HG03280 (cell line): ENCODE measurements at regions not wholly inside any gene's neighbourhood (a gene's known extent, or its start where the extent isn't known, plus 50 kb on each side); places are given as distances from the start of the nearest gene placed in this dataset.

ENCODE experiments used
- ATAC-seq: cut with Tn5 transposase; IDR thresholded peaks from one replicate; pipeline ENCODE4 v1.9.1; 2021; ENCODE audit warnings: mild to moderate bottlenecking, moderate library complexity; ENCODE audit not compliant: unreplicated experiment

DNA sequence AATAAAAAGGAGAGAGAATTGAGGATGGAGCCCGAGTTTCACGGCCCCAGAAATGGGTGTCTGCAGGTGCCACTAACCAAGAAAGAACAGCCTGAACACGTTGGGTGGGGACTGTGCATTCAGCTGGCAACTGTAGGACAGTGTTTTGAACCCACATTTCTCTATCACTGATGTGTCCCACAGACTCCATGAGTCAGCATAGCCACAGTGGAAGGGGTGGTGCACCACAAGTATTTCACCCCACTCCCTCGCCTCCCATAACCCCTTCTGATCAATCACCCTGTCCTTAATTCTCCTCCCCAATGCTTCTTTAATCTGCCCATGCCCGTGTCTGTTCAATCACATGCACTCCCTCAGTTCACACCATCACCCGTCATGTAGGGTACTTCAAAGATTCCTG lies 291.5 kb downstream of the ZNF516 start:
- no peak for ATAC-seq

DNA sequence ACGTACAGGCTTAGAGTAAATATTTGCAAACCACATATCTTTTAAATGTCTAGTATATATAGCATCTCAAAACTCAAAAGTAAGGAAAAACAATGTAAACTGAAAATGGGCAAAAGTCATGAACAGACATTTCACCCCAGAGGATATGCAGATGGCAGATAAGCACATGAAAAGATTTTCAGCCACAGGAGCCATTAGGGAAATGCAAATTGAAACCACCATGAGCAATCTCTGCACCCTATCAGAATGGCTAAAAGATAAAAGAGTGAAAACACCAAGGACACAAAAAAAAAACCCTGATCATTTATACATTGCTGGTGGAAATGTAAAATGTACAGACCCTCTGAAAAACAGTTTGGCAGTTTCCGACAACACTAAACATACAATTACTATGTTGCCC lies 292.7 kb downstream of the ZNF516 start:
- no peak for ATAC-seq

- no peak for ATAC-seq
Measured at GRCh38 chr18:76195601-76196000, 299.4 kb downstream of the ZNF516 start.

DNA sequence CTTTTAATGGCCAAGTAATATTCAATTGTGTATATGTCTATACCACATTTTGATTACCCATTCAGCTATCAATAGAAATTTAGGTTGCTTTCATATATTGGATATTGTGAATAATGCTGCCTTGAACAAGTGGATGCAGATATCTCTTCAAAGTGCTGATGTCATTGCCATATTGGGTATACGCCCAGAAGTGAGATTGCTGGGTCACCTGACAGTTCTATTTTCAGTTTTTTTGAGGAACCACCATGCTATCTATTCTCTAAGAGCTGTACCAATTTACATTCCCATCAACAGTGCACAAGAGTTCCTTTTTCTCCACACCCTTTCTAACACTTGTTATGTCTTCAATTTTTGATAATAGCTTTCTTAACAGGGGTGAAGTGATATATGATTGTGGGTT lies 306.9 kb downstream of the ZNF516 start:
- ATAC-seq = no peak

DNA sequence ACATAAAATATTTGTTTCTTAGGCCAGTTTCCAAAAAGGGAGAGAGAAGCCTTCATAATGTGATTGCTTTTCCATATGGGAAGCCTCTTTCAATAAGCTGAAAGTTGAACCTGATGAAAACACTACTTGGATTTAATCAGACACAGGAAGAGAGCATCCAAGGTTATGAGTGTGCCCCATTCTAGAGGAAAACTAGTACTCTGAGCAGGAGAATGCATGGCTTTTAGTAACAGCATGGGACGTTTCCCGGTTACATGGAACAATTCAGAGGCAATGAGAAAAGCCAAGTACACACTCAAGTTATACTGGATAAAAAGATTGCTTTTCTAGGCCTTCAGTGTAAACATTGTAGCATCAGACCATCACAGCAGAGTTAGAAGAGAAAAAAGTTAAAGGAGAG lies 315.8 kb downstream of the ZNF516 start:
- no peak for ATAC-seq

DNA sequence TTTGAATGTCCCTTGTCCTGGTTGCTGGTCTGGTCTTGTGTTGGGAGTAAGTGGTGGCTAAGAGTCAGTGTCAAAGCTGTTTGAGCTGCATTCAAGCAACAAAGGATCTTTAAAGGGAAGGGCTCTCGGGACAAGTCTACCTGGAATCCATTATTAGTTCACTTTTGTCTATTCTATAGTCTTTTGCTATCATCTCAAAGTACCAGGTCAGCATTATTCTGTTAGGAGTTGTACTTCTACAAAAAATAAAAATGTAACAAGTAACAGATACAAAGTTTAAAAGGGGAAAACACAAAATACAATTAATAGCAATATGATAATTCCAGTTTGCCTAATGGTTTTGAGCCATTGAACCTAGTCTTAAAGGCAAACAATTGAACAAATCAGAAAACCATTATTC lies 317.9 kb downstream of the ZNF516 start:
- ATAC-seq = no peak

DNA sequence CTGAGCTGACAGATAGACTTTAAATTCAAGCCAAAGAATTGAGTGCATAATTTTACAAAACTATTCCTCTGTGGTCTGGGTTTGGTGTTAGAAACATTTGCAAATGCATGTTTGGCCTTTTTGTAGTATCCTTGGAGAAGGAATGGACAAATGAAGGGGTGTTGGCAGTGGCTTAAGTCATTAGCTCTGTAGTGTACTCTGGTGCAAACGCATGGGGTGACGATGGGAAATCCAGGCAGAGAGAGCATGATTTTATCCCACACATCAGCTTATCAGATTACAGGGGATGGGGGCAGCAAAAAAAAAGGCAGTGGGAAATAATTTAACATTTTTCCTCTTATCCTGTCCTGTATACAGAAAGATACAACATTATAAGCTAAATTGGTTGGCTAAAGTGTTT lies 320.6 kb downstream of the ZNF516 start:
- ATAC-seq = no peak

GRCh38 chr18:76169733-76170132 lies 325.3 kb downstream of the ZNF516 start:
- ATAC-seq = no peak

DNA sequence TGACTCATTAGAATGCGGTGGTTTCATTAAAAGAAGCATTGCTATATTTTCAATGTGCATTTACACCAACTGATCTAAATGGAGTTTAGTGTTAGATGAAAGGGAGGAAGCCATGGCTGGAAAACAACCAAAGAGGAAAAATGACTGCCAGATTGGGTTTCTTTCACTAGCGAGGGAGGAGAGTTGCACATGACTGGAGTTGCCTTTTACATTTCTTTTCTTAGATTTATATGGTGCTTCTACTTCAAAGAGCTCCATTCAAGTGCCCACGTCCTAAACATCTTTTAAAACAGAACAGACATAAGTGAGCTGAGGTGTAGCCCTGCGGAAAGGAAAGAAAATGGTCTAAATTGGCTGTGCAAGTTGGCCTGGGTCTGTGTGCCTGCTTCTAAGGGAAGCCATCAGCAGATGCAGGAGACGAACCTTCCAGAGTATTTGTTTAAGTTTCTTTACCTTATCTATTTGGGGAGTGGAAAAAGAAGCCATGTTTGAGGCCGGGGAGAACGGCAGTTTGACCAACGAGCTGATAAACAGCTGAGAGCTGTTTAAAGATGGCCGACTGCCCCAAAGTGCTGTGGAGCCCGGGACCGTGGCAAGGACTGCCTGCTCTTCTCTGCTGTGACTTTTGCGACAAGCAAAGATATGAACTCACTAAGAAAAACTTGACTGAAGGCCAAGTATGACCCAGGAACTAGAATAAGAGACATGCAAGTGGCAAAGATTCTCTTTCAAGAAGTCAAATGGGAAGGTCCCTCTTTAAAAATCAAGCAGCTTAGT lies 327.0 kb downstream of the ZNF516 start:
- ATAC-seq = no peak

DNA sequence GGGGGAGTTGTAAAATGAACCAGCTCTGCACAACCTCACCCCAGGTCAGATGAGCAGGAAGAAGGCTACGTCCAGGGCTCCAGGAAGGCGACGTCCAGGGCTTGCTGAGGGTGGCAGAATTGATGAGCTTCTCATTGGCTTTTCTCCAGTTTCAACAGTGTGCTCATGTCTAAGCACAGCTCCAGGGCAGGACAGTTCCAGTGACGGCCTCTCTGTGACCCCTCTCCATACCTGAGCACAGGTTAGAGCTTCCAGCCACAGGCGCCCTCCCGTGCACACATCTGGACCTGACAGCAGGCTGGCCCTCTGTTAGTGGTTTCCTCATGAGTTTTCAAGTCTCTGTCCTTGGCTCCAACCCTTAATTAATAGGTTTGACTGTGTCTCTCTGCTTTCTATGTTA lies 327.6 kb downstream of the ZNF516 start:
- ATAC-seq = no peak

GRCh38 chr18:76162886-76163285 lies 332.2 kb downstream of the ZNF516 start:
- no peak for ATAC-seq

- ATAC-seq = no peak
Measured at GRCh38 chr18:76161983-76162382, 333.1 kb downstream of the ZNF516 start.

DNA sequence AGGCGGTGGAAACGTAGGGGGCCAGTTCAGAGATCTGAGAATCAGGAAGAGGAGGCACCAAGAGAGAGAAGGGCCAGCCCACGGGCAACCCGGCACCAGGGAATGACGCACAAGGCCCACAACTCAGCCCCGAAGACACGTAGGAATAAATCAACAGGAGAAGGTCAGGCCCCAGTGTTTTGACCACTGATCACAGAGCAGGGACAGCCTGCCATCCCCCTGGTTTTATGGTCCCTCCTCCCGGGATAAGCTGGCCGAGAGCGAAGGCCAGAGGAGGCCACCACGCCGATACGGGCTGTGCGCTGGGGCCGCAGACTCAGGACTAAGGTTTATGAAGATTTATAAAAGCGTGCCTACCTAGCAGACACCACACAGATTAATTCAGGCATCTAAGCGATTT lies 341.4 kb downstream of the ZNF516 start:
- no peak for ATAC-seq

GRCh38 chr18:76149734-76150133 lies 345.3 kb downstream of the ZNF516 start:
- ATAC-seq = no peak

GRCh38 chr18:76149284-76149683 lies 345.8 kb downstream of the ZNF516 start:
- no peak for ATAC-seq

DNA sequence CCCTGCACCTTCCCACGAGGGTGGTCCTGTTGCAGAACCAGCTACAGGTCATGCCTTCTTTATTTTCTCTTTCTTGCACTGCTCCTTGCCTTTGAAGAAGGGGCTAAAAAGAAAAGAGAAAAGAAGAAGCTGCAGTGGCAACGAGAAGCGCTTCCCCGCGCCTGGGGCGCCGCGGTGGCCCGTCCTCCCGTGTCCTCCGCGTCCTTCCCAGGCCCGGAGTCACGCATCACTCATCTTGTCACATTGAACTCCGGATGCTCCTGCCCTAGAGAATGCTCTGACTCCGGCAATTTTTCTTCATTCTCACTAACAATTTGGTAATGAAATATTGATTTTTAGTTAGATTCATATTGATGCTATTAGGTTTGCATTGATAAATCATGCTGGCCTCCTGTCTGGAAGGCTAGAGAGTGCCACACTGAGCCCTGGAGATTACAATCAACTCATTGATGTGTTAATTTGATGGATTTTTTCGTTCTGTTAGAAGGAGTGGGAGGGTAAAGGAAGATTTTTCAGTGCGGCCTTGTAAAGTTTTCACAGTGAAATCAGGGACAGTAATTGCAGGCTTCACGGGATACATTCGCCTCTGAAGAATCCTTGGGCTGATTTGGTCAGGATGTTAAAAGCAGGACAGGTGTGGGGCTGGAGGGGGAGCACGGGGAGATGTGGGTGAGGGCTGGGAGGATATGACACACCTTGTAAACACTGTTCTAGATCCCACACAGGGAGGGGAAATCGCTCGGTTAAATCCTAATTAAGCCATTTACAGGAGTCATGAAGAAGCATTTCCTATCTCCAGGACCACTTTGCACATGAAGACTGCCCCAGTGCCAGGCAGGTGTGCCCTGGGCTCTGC lies 349.3 kb downstream of the ZNF516 start:
- no peak for ATAC-seq

- ATAC-seq = no peak
Measured at GRCh38 chr18:76144844-76145243, 350.2 kb downstream of the ZNF516 start.

- no peak for ATAC-seq
Measured at GRCh38 chr18:76142611-76143010, 352.4 kb downstream of the ZNF516 start.

DNA sequence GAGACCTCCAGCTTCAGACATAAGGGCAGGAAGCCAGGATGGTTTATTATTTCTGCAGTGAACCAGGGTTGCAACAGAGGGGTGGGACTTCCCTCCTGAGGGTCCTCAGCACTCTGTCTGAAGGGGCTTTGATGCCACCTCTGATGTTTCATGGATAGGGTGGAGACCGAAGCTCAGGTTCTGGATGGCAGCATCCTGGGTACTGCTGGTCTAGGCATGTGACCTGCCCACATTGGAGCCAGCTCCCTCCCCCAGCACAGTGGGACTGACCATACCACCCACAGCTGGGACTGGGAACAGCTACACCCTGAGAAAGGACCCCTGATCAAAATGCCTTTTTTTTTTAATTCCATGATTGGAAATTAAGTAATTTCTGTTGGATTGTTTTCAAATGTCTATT lies 355.2 kb downstream of the ZNF516 start:
- no peak for ATAC-seq

DNA sequence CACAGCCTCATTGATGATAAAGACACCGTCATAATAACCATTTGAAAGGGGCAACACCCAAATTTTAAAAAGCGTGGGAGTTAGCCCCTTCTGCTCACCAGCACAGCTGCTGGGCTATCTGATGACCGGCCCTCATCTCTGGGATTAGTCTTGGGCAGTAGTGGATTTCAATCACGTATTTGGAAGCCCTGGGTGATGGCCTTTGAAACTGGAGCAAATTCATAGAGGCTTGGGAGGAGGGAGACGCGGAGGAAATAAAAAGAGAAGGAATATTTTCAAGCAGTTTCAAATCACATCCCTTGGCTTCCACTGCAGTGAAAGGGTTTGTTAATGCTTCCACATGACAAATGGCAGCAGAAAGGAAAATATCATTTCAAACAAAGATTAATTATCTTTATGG lies 357.8 kb downstream of the ZNF516 start:
- ATAC-seq = no peak

- no peak for ATAC-seq
Measured at GRCh38 chr18:76136701-76137100, 358.3 kb downstream of the ZNF516 start.

GRCh38 chr18:76134628-76135027 lies 360.4 kb downstream of the ZNF516 start:
- ATAC-seq = no peak
